NCI-H748 treated with DMSO at 0.1 percent for 48 hours (cell line): ENCODE measurements at regions not wholly inside any gene's neighbourhood (a gene's known extent, or its start where the extent isn't known, plus 50 kb on each side); places are given as distances from the start of the nearest gene placed in this dataset.
"Not testable (repeated sequence)": the region's sequence is repeated elsewhere in the genome, so short reads cannot be mapped to it uniquely, and the experiment has no call there.

Experiments
- DNase-seq: peaks from one replicate; lab custom pipeline; 2025; lab: John Stamatoyannopoulos, UW

- DNase-seq, result not testable (repeated sequence)
These were observed 115.7 kb upstream of the AKAP13 start for GRCh38 chr15:85264614-85265190.

GRCh38 chr15:85267158-85267857 is 113.1 kb upstream of the AKAP13 start:
- not testable (repeated sequence) for DNase-seq

DNA sequence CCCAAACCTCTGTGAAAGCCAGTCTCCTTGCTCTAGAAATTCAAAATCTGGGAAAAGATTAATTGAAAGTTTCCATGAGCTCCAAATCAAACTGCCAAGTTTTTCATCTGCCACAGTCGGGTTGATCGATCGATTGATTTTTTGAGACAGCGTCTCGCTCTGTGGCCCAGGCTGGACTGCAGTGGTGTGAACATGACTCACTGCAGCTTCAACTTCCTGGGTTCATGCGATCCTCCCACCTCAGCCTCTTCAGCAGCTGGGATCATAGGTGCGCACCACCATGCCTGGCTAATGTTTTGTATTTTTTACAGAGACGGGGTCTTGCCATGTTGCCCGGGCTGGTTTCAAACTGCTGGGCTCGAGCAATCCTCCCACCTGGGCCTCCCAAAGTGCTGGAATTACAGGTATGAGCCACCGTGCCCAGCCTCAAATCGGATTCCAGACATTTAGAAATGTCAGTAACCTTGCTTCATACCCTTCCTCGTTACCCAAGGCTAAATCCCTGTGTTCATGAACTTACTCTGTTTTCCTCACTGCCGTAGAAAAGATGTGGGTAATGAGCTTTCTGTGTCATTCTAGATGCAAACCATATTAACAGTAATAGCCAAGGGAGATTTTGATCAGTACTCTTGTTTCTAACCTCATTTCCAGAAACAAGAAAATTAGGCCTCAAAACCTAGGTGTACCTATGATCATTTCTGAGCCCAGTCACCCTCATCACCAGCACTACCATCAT is 105.9 kb upstream of the AKAP13 start:
- DNase-seq, result no peak

DNA sequence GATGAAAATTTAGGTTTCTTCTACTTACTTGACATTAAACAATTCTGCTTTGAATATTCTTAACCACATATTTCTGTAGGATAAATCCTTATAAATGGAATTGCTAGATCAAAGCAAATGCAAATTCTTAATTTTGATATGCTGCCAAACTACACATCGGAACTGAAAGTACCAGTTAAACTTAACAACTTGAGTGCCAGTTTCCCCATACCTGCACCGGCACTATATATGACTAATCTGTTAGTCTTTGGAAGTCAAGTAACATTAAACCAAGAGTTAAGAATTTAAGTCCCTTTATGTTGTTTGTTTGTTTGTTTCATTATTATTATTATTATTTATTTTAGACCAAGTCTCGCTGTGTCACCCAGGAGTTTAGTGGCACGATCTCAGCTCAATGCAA is 103.9 kb upstream of the AKAP13 start:
- DNase-seq, result no peak

DNA sequence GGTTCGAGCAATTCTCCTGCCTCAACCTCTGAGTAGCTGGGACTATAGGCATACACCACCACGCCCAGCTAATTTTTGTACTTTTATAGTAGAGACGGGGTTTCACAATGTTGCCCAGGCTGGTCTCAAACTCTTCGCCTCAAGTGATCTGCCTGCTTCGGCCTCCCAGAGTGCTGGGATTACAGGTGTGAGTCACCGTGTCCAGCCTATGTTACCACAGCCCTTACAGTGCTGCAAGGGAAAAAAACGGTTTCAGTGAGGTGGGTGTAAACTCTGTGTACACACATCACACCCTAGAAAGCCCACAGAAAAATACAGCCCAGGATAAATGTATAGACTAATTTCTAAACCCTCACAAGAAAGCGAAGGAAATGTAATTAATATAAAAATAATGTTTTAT is 103.5 kb upstream of the AKAP13 start:
- no peak for DNase-seq

- no peak for DNase-seq
These were observed 102.5 kb upstream of the AKAP13 start for GRCh38 chr15:85277847-85278370.

GRCh38 chr15:85280203-85280602 is 100.2 kb upstream of the AKAP13 start:
- DNase-seq, result no peak

DNA sequence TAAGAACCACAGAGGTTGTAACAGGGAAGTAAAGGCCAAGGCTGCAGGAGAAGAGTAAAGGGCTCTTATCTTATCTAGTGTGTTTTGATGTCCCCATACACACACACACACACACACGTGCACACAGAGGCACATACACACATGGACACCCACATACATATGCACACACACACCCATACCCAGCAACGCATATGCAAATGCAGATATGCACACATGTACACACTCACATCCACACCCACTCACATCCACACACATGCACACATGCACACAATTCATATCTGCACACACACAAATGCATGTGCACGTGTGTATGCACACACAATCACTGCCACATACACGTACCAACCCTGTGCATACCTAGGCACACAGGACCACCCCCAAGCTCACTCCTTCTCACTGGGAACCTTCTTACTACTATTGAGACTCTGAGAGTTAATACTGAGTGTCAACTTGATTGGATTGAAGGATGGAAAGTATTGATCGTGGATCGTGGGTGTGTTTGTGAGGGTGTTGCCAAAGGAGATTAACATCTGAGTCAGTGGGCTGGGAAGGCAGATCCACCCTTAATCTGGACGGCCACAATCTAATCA is 99.0 kb upstream of the AKAP13 start:
- DNase-seq, result no peak

- no peak for DNase-seq
These were observed 97.8 kb upstream of the AKAP13 start for GRCh38 chr15:85282504-85283115.

GRCh38 chr15:85283815-85284214 is 96.6 kb upstream of the AKAP13 start:
- not testable (repeated sequence) for DNase-seq

DNA sequence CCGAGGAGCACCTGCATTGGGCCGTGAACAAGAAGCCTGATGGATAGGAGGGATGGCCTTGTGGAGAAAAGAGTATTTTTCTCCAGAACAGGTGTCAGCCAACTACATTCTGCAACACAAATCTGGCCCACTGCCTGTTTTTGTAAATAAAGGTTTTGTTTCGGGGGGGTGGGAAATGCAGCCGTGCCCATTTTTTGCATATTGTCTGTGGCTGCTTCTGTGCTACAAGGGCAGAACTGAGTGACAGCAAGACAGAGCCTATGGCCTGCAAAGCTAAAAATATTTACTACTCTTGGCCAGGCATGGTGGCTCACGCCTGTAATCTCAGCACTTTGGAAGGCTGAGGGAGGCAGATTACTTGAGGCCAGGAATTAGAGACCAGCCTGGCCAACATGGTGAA is 95.9 kb upstream of the AKAP13 start:
- DNase-seq, result no peak

- DNase-seq, result peak; percentile 8
These were observed 90.6 kb upstream of the AKAP13 start for GRCh38 chr15:85289677-85290365.

DNA sequence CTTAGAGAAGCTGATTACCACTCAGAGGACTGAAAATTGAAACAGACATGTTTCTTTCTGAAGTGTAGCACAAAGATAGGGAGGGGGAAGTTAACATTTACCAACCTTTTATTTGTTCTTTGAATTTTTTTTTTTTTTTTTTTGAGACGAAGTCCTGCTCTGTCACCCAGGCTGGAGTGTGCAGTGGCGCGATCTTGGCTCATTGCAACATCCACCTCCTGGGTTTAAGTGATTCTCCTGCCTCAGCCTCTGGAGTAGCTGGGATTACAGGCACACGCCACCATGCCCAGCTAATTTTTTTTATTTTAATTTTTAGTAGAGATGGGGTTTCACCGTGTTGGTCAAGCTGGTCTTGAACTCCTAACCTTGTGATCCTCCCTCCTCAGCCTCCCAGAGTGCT is 87.8 kb upstream of the AKAP13 start:
- DNase-seq, result not testable (repeated sequence)

DNA sequence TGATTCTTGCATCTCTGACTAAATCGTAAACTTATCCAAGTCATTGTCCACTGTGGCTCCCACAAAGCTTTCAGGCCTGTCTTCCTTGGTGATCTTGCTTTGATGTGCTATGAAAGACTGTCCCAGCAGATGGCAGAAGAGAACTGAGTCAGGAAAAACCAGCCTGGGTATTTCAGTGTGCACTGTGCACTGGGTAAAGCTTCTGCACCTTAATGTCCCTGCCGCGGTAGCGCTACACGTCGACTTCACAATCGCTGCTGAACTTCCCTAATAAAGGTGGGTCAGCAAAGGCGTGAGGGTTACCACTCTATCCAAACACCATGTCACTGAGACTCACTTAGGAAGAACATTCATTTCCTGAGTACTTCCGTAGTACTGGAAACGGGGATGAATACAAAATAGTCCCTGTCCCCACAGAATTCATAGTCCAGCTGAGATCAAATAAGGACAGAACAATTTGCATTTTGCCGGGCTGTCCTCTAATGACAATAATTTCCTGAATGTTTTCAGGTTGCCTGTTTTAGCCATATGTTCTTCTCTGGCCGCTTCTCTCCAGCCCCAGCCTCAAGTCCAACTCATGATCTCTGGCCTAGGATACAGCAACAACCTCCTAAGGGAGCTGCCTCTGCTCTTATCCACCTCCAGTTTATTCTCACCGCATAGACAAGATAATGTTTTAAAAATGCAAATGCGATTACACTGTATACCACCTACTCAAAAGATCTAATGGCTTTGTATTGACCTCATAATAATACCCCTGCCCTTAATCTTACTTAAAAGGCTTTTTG is 83.6 kb upstream of the AKAP13 start:
- peak; percentile 73 for DNase-seq

- no peak for DNase-seq
These were observed 82.9 kb upstream of the AKAP13 start for GRCh38 chr15:85297537-85297936.

- no peak for DNase-seq
These were observed 82.0 kb upstream of the AKAP13 start for GRCh38 chr15:85298366-85298765.

DNA sequence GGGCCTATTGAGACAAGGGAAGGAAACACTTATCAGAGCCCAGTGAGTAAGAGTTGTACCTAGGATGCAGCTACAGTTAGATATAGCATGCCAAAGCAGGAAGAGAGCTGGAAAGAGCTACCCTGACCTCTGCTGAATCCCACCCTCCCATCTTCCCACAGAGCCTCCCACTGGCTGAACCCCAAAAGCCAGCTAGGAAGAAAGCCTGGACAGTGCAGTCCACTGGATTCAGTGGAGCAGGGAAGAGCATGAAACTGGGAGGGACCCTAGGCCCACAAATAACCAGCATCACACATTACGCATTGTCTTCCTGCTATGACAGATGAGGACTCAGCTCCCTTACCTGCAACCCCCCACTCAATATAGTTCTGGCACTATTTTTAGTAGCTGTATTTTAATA is 81.5 kb upstream of the AKAP13 start:
- DNase-seq, result no peak

DNA sequence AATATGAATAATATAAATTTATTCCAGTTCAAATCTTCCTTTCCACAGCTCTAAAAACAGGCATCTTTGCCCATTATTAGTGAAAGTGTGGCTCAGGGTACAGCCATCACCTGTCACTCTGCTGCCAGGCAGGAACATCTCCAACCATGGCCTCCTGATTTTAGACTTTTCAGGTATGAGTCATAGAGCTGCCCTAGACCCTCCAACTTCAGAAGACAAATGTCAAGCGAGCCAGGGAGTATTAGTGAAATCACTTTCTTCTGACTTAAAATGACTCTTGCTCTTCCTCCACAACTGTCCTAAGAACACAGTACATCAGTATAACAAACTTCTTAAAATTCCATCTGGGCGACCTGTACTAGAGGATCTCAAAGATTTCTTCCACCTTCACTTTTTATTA is 78.1 kb upstream of the AKAP13 start:
- no peak for DNase-seq

DNA sequence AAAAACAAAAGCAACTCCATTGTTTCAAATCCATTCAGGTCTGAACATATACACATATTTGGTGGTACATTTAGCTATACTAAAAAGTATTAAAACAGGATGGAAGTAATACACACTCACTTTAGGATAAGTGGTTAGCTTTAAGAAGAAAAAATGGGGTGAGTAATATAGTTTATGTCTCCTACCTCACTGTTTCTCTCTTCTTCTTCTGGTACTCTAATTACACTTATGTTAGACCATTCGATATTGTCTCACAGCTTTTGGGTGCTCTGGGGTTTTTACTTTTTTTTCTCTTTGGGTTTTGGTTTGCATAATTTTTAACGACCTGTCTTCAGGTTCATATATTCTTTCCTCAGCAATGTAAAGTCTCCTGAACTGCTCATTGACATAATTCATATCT is 75.4 kb upstream of the AKAP13 start:
- no peak for DNase-seq

GRCh38 chr15:85306946-85307686 is 73.3 kb upstream of the AKAP13 start:
- DNase-seq, result no peak
